Smooth muscle cell (in vitro differentiated cells): ENCODE measurements at regions not wholly inside any gene's neighbourhood (a gene's known extent, or its start where the extent isn't known, plus 50 kb on each side); places are given as distances from the start of the nearest gene placed in this dataset.

Experiments used
- DNase-seq: peaks from one replicate; lab custom pipeline; 2025; ENCODE audit not compliant: unreplicated experiment; lab: John Stamatoyannopoulos, UW
- H2AFZ ChIP-seq: fragments of 200-600 bp; sonication (generic); 2 replicates; pipeline ENCODE4 v1.6.0; 2016; ENCODE audit warnings: antibody characterized with exemption, low read depth, mild to moderate bottlenecking
- H3F3A ChIP-seq: fragments of 200-600 bp; sonication (generic); 2 replicates; pipeline ENCODE4 v1.6.0; 2017; ENCODE audit warnings: antibody characterized with exemption, low read depth
- H3K27ac ChIP-seq: fragments of 200-600 bp; sonication (generic); 2 replicates; pipeline ENCODE4 v1.5.1; 2016; ENCODE audit warnings: low read depth, mild to moderate bottlenecking
- H3K27me3 ChIP-seq: fragments of 200-600 bp; sonication (generic); 2 replicates; pipeline ENCODE4 v1.6.1; 2016; ENCODE audit warnings: low read depth, mild to moderate bottlenecking
- H3K36me3 ChIP-seq: fragments of 200-600 bp; sonication (generic); 2 replicates; pipeline ENCODE4 v1.5.1; 2016; ENCODE audit warnings: low read depth
- H3K4me1 ChIP-seq: fragments of 200-600 bp; sonication (generic); 2 replicates; pipeline ENCODE4 v1.5.1; 2016; ENCODE audit warnings: low read depth
- H3K4me2 ChIP-seq: fragments of 200-600 bp; sonication (generic); 2 replicates; pipeline ENCODE4 v1.6.0; 2016; ENCODE audit warnings: mild to moderate bottlenecking
- H3K4me3 ChIP-seq: fragments of 200-600 bp; sonication (generic); 2 replicates; pipeline ENCODE4 v1.5.1; 2016; ENCODE audit warnings: mild to moderate bottlenecking
- H3K79me2 ChIP-seq: fragments of 200-600 bp; sonication (generic); 2 replicates; pipeline ENCODE4 v1.6.0; 2016; ENCODE audit warnings: low read depth, mild to moderate bottlenecking
- H3K9ac ChIP-seq: fragments of 200-600 bp; sonication (generic); 2 replicates; pipeline ENCODE4 v1.6.0; 2016; ENCODE audit warnings: low read depth
- H3K9me3 ChIP-seq: fragments of 200-600 bp; sonication (generic); replicated peaks from 2 replicates; pipeline ENCODE4 v1.5.1; 2016; ENCODE audit warnings: low read depth
- H4K20me1 ChIP-seq: fragments of 200-600 bp; sonication (generic); 2 replicates; pipeline ENCODE4 v1.6.0; 2016; ENCODE audit warnings: low read depth
- CTCF ChIP-seq: fragments of 200-600 bp; sonication (generic); IDR thresholded peaks from 2 replicates; pipeline ENCODE4 v1.5.1; 2017; ENCODE audit warnings: borderline replicate concordance, mild to moderate bottlenecking, antibody characterized with exemption; ENCODE audit not compliant: insufficient read depth, poor library complexity, severe bottlenecking
- WGBS: methylation state at CpG from one replicate; pipeline ENCODE4 v1.1.7; 2016; ENCODE audit warnings: low lambda C conversion rate; 5-methylcytosine and 5-hydroxymethylcytosine counted together

GRCh38 chr21:15252431-15252830 lies 187.6 kb upstream of the NRIP1 start:
- H3K4me1 ChIP-seq = no peaks in the 10 kb centered on the region
- no peak overlapping the region for H3K27ac ChIP-seq
- no peaks in the 10 kb centered on the region for H4K20me1 ChIP-seq
- H3K4me3 ChIP-seq = no peak overlapping the region
- no peak overlapping the region for H3K9ac ChIP-seq
- H3K79me2 ChIP-seq = no peaks in the 10 kb centered on the region
- no peak overlapping the region for H2AFZ ChIP-seq
- H3K9me3 ChIP-seq = no peaks in the 10 kb centered on the region
- no peaks in the 10 kb centered on the region for H3K27me3 ChIP-seq
- no peaks in the 10 kb centered on the region for H3F3A ChIP-seq
- 53% methylated on average over 3 of the region's 3 CpGs for whole genome bisulfite sequencing
- H3K36me3 ChIP-seq = no peaks in the 10 kb centered on the region
- TF ChIP-seq CTCF = no peak
- no peak overlapping the region for H3K4me2 ChIP-seq
- no peak for DNase-seq

GRCh38 chr21:15254111-15254510 lies 189.3 kb upstream of the NRIP1 start:
- Histone ChIP-seq H3K4me3 (no peak overlapping the region), H3K79me2 (no peaks in the 10 kb centered on the region), H2AFZ (no peak overlapping the region), H3K27me3 (no peaks in the 10 kb centered on the region), H3K36me3 (no peaks in the 10 kb centered on the region), H3F3A (no peaks in the 10 kb centered on the region), H4K20me1 (no peaks in the 10 kb centered on the region), H3K4me1 (no peaks in the 10 kb centered on the region), H3K9me3 (no peaks in the 10 kb centered on the region), H3K27ac (no peak overlapping the region), H3K4me2 (no peak overlapping the region), H3K9ac (no peak overlapping the region)
- no peak for DNase-seq
- 92% methylated on average over 4 of the region's 4 CpGs for WGBS
- no peak for TF ChIP-seq CTCF

GRCh38 chr21:15255261-15255660 lies 190.5 kb upstream of the NRIP1 start:
- Histone ChIP-seq H3F3A (no peaks in the 10 kb centered on the region), H3K4me1 (no peaks in the 10 kb centered on the region), H2AFZ (no peak overlapping the region), H3K36me3 (no peaks in the 10 kb centered on the region), H3K4me2 (no peak overlapping the region), H3K9me3 (no peaks in the 10 kb centered on the region), H3K9ac (no peak overlapping the region), H3K27me3 (no peaks in the 10 kb centered on the region), H3K27ac (no peak overlapping the region), H3K79me2 (no peaks in the 10 kb centered on the region), H3K4me3 (no peak overlapping the region), H4K20me1 (no peaks in the 10 kb centered on the region)
- 89% methylated on average over 7 of the region's 7 CpGs for WGBS
- TF ChIP-seq CTCF = no peak
- DNase-seq = no peak

GRCh38 chr21:15255763-15256162 lies 191.0 kb upstream of the NRIP1 start:
- H3F3A ChIP-seq = no peaks in the 10 kb centered on the region
- no peaks in the 10 kb centered on the region for H3K4me1 ChIP-seq
- H3K4me3 ChIP-seq = no peak overlapping the region
- no peaks in the 10 kb centered on the region for H3K36me3 ChIP-seq
- no peak overlapping the region for H3K27ac ChIP-seq
- TF ChIP-seq CTCF = no peak
- H3K4me2 ChIP-seq = no peak overlapping the region
- H4K20me1 ChIP-seq = no peaks in the 10 kb centered on the region
- H3K9ac ChIP-seq = no peak overlapping the region
- H2AFZ ChIP-seq = no peak overlapping the region
- H3K9me3 ChIP-seq = no peaks in the 10 kb centered on the region
- H3K27me3 ChIP-seq = no peaks in the 10 kb centered on the region
- H3K79me2 ChIP-seq = no peaks in the 10 kb centered on the region
- no peak for DNase-seq
